Heart left ventricle (tissue), 16 donors: ENCODE measurements at regions not wholly inside any gene's neighbourhood (a gene's known extent, or its start where the extent isn't known, plus 50 kb on each side); places are given as distances from the start of the nearest gene placed in this dataset.

Source experiments
- ATAC-seq, 4 donors: fragments of 200-7000 bp; cut with Tn5 transposase; one replicate each; pipeline ENCODE4 v1.9.1; 2020 to 2022; ENCODE audit warnings: moderate library complexity in 4 of 4, mild to moderate bottlenecking in 3 of 4, moderate number of reproducible peaks in 1 of 4
- DNase-seq, 5 donors: peaks; one replicate each; pipeline ENCODE4 v3.0.0-alpha.2; 2020
- H3K27ac ChIP-seq, 12 donors: fragments of 200-600 bp; sonication (generic) in 4 of 12; one replicate each; pipeline versions ENCODE4 v1.5.0 to v1.8.0; 2016 to 2022; ENCODE audit warnings: mild to moderate bottlenecking in 2 of 12
- H3K27me3 ChIP-seq, 9 donors: fragments of 200-600 bp; sonication (generic) in 2 of 9; one replicate each; pipeline versions ENCODE4 v1.5.1 to v1.8.0; 2016 to 2022; ENCODE audit warnings: mild to moderate bottlenecking in 3 of 9
- H3K36me3 ChIP-seq, 9 donors: fragments of 200-600 bp; sonication (generic) in 2 of 9; one replicate each; pipeline versions ENCODE4 v1.5.0 to v1.8.0; 2018 to 2022; ENCODE audit warnings: mild to moderate bottlenecking in 2 of 9
- H3K4me1 ChIP-seq, 12 donors: fragments of 200-600 bp; sonication (generic) in 4 of 12; one replicate each; pipeline versions ENCODE4 v1.5.0 to v1.8.0; 2016 to 2022; ENCODE audit warnings: mild to moderate bottlenecking in 3 of 12
- H3K4me3 ChIP-seq, 12 donors: fragments of 200-600 bp; sonication (generic) in 4 of 12; one replicate each; pipeline versions ENCODE4 v1.5.0 to v1.8.0; 2017 to 2022; ENCODE audit warnings: mild to moderate bottlenecking in 9 of 12, moderate library complexity in 4 of 12
- H3K9me3 ChIP-seq, 12 donors: fragments of 200-600 bp; sonication (generic) in 4 of 12; one replicate each; pipeline versions ENCODE4 v1.5.0 to v1.8.0; 2016 to 2022; ENCODE audit warnings: mild to moderate bottlenecking in 1 of 12
- POLR2A ChIP-seq, 2 donors: fragments of 450-650 bp; IDR thresholded peaks; one replicate each; pipeline ENCODE4 v1.6.1; 2017; ENCODE audit warnings: antibody characterized with exemption in 2 of 2, mild to moderate bottlenecking in 2 of 2, moderate library complexity in 2 of 2
- WGBS, 4 donors: extraction: QIAGEN DNeasy Blood & Tissue Kit in 2 of 4; methylation state at CpG; one replicate each; pipeline versions ENCODE4 v1.1.5 to v1.1.7; 2013 to 2018; 5-methylcytosine and 5-hydroxymethylcytosine counted together
- intact Hi-C, 10 donors: fragments of 100-400 bp; cut with DNase I; formaldehyde crosslinking; loops; one replicate each; pipeline versions ENCODE4 v1.11.1 to v1.14.2; 2022
- TF ChIP-seq, protein P1 (sequence below), 12 donors: fragments of 200-600 bp; sonication (generic) in 4 of 12; IDR thresholded peaks; one replicate each; pipeline versions ENCODE4 v1.5.0 to v1.8.0; 2018 to 2022; ENCODE audit warnings: antibody characterized with exemption in 12 of 12, mild to moderate bottlenecking in 5 of 12
- donor health status: ischemic (EF 13 %, LVEDD 7.1; RV severe dilation, severe dysfunction).
- donor health status: healthy with polysubstance abuse.
- donor health status: DM: no; HTN: yes; CAD: no.
- donor health status: DM: no; HTN: no; CAD: no.
- donor health status: ischemic (EF 25% LVEDD 6.9; RV normal size, moderate dysfunction).
- donor health status: ischemic (EF 25% LVEDD 5.7; RV mildly dilated, moderate dysfunction).
- donor health status: healthy.
- donor health status: DM: yes; HTN: yes; CAD: no.
- donor health status: ischemic (EF 35%, LVEDD 5.7; RV mildly dilated, moderate dysfunction).
- donor health status: nonischemic (EF 11% LVEDD 7.7; RV severe dilation, severe dysfunction).
- donor health status: DM: yes; HTN: yes; CAD: no.
- donor health status: PGD.
- donor health status: ischemic (EF 29% LVEDD 5.4; RV normal size, mild dysfunction).
- donor health status: nonischemic (EF 23%, LVEDD 6.1; RV moderate dilation, normal function).

GRCh38 chr13:73462241-73462640 lies 403.4 kb downstream of the KLF5 start:
- intact Hi-C loops: no loop called here
- TF ChIP-seq POLR2A (IDR thresholded peaks at IDR 0.05): no peak
- TF ChIP-seq, protein P1, sequence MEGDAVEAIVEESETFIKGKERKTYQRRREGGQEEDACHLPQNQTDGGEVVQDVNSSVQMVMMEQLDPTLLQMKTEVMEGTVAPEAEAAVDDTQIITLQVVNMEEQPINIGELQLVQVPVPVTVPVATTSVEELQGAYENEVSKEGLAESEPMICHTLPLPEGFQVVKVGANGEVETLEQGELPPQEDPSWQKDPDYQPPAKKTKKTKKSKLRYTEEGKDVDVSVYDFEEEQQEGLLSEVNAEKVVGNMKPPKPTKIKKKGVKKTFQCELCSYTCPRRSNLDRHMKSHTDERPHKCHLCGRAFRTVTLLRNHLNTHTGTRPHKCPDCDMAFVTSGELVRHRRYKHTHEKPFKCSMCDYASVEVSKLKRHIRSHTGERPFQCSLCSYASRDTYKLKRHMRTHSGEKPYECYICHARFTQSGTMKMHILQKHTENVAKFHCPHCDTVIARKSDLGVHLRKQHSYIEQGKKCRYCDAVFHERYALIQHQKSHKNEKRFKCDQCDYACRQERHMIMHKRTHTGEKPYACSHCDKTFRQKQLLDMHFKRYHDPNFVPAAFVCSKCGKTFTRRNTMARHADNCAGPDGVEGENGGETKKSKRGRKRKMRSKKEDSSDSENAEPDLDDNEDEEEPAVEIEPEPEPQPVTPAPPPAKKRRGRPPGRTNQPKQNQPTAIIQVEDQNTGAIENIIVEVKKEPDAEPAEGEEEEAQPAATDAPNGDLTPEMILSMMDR (IDR thresholded peaks at IDR 0.05): no peak

GRCh38 chr13:73451221-73452029 lies 392.6 kb downstream of the KLF5 start:
- Histone ChIP-seq H3K9me3 (no peaks in the 10 kb centered on the region), H3K36me3 (no peaks in the 10 kb centered on the region), H3K4me1 (peaks cover 0 to 9% (median 0%) of the 10 kb centered on the region in 12 donors), H3K4me3 (no peak overlapping the region), H3K27me3 (no peaks in the 10 kb centered on the region), H3K27ac (no peak overlapping the region)
- ATAC-seq (no peak), DNase-seq (no peak)
- TF ChIP-seq, protein P1 (IDR thresholded peaks at IDR 0.05): no peak
- WGBS, 4 donors: 64 to 78% (median 76%) methylated on average over 10 of the region's 10 CpGs
- intact Hi-C loops: no loop called here

More at GRCh38 chr13:73462241-73462640, 403.4 kb downstream of the KLF5 start:
- DNase-seq: no peak
- no peak for ATAC-seq
- Histone ChIP-seq H3K36me3 (no peaks in the 10 kb centered on the region), H3K9me3 (no peaks in the 10 kb centered on the region), H3K27me3 (no peaks in the 10 kb centered on the region), H3K4me1 (no peaks in the 10 kb centered on the region), H3K27ac (no peak overlapping the region), H3K4me3 (no peak overlapping the region)
- 69 to 73% (median 71%) methylated on average over 4 of the region's 4 CpGs for WGBS, 4 donors

DNA sequence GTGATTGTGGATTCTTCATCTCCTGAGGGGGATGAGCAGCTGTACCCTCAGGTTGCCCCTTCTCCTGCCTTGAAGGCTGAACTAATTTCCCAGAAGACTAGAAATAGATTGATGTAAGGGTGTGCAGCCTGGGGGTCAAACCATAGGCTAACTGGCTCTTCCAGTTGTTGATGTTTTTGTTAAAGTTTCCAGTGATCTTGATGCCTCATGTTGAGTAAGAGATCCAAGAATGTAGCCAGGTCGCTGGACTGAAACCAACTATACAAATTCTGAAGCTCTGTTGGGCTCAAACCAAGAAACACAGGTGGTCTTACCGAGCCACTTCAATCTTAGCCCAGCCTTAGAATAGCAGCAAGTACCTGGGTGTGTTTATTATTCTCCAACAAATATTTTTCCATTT lies 391.8 kb downstream of the KLF5 start:
- peaks cover 0 to 9% (median 0%) of the 10 kb centered on the region in 12 donors for H3K4me1 ChIP-seq
- no peaks in the 10 kb centered on the region for H3K9me3 ChIP-seq
- TF ChIP-seq, protein P1 (IDR thresholded peaks at IDR 0.05): no peak
- TF ChIP-seq POLR2A (IDR thresholded peaks at IDR 0.05): no peak
- no peak for DNase-seq
- intact Hi-C loops: no loop called here
- H3K36me3 ChIP-seq: no peaks in the 10 kb centered on the region
- 67 to 81% (median 71%) methylated on average over 2 of the region's 2 CpGs for WGBS, 4 donors
- H3K27me3 ChIP-seq: no peaks in the 10 kb centered on the region
- no peak overlapping the region for H3K27ac ChIP-seq
- H3K4me3 ChIP-seq: no peak overlapping the region
- no peak for ATAC-seq

DNA sequence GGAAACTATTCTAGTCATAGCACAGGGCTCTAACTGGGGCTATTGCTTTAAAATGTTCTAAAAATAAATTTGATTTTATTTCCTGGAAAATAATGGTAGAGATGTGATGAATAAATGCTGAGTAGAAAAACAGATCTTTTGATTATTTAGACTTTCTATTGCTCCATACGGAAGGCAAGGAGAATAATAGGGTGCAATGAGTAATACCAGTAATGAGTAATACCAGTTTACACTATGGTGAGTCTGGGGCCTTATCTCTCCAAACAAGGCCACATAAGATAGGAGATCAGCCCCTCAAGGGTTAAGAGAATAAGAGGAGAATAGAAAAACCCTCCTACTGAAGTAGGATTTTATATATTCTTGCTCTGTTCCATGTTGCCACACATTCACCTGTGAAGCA lies 390.4 kb downstream of the KLF5 start:
- Histone ChIP-seq H3K9me3 (peaks cover 0 to 4% (median 0%) of the 10 kb centered on the region in 12 donors), H3K27ac (no peak overlapping the region), H3K36me3 (no peaks in the 10 kb centered on the region), H3K4me3 (no peak overlapping the region), H3K4me1 (peaks cover 0 to 9% (median 0%) of the 10 kb centered on the region in 12 donors), H3K27me3 (no peaks in the 10 kb centered on the region)
- TF ChIP-seq POLR2A (IDR thresholded peaks at IDR 0.05): no peak
- TF ChIP-seq, protein P1 (IDR thresholded peaks at IDR 0.05): no peak
- DNase-seq: no peak
- no peak for ATAC-seq
- 64 to 78% (median 67%) methylated on average over 1 of the region's 1 CpG for WGBS, 4 donors
- intact Hi-C loops: no loop called here
